ENCODE measurements at regions not wholly inside any gene's neighbourhood (a gene's known extent, or its start where the extent isn't known, plus 50 kb on each side); places are given as distances from the start of the nearest gene placed in this dataset.

DNA sequence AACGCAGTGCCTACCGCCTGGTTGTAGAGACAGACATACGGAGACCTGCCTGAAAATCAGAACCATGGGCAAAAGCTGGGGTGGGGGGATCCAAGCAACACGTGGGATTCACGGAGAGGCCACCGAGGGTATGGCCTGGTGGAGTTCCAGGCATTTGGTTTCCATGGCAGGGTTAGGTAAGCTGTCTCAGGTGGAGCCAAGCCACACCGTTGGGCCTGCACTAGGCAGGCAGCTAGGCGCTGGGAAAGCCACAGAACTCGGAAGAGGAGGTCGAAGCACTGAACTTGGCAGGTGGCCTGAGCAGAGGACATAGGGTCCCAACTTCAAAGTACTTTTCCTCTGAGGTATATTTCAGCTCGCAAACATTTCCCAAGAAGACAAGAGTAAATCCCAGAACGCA lies 111.6 kb downstream of the ISL1 start:
- no peak for DNase-seq (ENCODE audit: low read depth)
- TF ChIP-seq, protein P1, sequence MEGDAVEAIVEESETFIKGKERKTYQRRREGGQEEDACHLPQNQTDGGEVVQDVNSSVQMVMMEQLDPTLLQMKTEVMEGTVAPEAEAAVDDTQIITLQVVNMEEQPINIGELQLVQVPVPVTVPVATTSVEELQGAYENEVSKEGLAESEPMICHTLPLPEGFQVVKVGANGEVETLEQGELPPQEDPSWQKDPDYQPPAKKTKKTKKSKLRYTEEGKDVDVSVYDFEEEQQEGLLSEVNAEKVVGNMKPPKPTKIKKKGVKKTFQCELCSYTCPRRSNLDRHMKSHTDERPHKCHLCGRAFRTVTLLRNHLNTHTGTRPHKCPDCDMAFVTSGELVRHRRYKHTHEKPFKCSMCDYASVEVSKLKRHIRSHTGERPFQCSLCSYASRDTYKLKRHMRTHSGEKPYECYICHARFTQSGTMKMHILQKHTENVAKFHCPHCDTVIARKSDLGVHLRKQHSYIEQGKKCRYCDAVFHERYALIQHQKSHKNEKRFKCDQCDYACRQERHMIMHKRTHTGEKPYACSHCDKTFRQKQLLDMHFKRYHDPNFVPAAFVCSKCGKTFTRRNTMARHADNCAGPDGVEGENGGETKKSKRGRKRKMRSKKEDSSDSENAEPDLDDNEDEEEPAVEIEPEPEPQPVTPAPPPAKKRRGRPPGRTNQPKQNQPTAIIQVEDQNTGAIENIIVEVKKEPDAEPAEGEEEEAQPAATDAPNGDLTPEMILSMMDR (IDR thresholded peaks at IDR 0.05; ENCODE audit: insufficient read depth, low read depth, low read length, missing control alignments) = no peak
- H3K4me3 ChIP-seq (ENCODE audit: low read depth, low read length) = no peak overlapping the region

GRCh38 chr5:51495672-51496071 lies 112.4 kb downstream of the ISL1 start:
- TF ChIP-seq, protein P1 (IDR thresholded peaks at IDR 0.05; ENCODE audit: insufficient read depth, low read depth, low read length, missing control alignments) = no peak
- DNase-seq (ENCODE audit: low read depth) = no peak
- no peak overlapping the region for H3K4me3 ChIP-seq (ENCODE audit: low read depth, low read length)

GRCh38 chr5:51517838-51518237 lies 134.6 kb downstream of the ISL1 start:
- TF ChIP-seq, protein P1 (IDR thresholded peaks at IDR 0.05; ENCODE audit: insufficient read depth, low read depth, low read length, missing control alignments) = no peak
- no peak for DNase-seq (ENCODE audit: low read depth)

GRCh38 chr5:51518607-51519006 lies 135.4 kb downstream of the ISL1 start:
- H3K4me3 ChIP-seq (ENCODE audit: low read depth, low read length) = no peak overlapping the region
- DNase-seq (ENCODE audit: low read depth) = no peak
- TF ChIP-seq, protein P1 (IDR thresholded peaks at IDR 0.05; ENCODE audit: insufficient read depth, low read depth, low read length, missing control alignments) = no peak

More at GRCh38 chr5:51517838-51518237, 134.6 kb downstream of the ISL1 start:
- no peak overlapping the region for H3K4me3 ChIP-seq (ENCODE audit: low read depth, low read length)

- no peak overlapping the region for H3K4me3 ChIP-seq (ENCODE audit: low read depth, low read length)
- TF ChIP-seq, protein P1 (IDR thresholded peaks at IDR 0.05; ENCODE audit: insufficient read depth, low read depth, low read length, missing control alignments) = no peak
- DNase-seq (ENCODE audit: low read depth) = no peak
Measured at GRCh38 chr5:51521583-51521982, 138.3 kb downstream of the ISL1 start.

DNA sequence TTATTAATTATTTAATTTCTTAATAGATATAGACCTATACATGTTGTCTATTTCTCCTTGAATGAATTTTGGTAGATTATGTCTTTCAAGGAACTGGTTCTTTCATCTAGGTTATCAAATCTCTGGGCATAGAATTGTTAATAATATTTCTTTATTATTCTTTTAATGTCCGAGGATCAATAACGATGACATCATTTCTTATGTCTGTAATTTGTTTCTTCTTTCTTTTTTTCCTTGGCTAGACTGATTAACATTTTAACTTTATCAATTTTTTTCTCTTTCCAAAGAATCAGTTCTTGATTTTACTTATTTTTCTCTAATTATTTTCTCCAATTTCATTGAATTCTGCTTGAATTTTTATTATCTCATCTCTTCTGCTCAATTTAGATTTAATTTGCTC lies 156.0 kb downstream of the ISL1 start:
- TF ChIP-seq, protein P1 (IDR thresholded peaks at IDR 0.05; ENCODE audit: insufficient read depth, low read depth, low read length, missing control alignments) = no peak
- DNase-seq (ENCODE audit: low read depth) = no peak
- H3K4me3 ChIP-seq (ENCODE audit: low read depth, low read length) = no peak overlapping the region

DNA sequence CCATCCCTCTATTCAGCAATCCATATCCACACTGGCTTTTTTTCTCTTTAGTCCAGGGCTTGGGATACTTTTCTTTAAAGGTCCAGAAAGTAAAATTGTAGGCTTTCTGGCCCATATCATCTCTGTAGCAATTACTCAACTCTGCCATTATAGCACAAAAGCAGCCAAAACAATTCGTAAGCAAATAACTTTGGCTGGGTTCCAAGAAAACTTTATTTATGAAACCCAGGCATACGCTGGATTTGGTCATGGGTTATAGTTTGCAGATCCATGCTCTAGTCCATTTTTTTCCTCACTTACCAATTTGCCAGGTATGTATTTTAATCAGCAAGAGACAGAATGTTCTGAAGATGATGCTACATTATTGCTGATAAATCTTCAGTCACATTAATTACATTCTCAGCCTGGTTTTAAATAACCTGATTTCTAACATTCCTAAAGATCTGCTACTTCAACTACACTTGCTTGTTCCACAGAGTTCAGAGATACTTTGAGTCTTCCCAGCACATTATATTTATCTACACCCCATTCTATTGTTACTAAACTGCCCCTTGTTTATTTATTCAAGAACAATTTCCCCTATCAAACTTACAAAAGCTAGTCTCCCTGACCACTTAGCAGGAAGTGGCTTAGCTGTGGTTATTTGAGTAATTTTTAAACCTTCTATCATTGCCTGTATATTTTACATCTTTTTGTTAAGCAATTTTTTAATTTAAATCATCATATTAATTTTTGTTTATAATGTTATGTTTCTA lies 161.0 kb downstream of the ISL1 start:
- TF ChIP-seq, protein P1 (IDR thresholded peaks at IDR 0.05; ENCODE audit: insufficient read depth, low read depth, low read length, missing control alignments) = no peak
- DNase-seq (ENCODE audit: low read depth) = no peak
- no peak overlapping the region for H3K4me3 ChIP-seq (ENCODE audit: low read depth, low read length)

Measured in GM12865 (cell line).